ENCODE measurements at regions not wholly inside any gene's neighbourhood (a gene's known extent, or its start where the extent isn't known, plus 50 kb on each side); places are given as distances from the start of the nearest gene placed in this dataset.

DNA sequence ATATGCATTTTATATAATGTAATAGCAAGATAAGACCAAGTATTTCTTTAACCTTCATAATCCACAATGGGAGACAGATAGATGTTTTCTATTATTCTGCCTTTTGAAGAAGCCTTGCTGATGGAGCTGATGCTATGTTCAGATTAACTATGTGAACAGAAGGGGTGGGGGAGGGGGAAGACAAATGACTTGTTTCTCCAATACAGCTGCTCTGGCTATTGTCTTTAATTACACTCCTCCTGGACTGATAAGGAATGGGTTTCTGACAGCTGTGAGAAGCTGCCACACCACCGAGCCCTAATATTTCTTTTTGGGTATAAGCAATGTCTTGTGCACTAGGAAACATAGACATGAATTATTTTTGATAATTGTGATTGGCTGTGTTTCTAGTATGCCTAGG, 62.0 kb downstream of the CAVIN4 start:
- TF ChIP-seq POLR2AphosphoS5 (IDR thresholded peaks at IDR 0.05; ENCODE audit: low read depth, low read length): no peak
- no peak for TF ChIP-seq TAF1 (IDR thresholded peaks at IDR 0.05; ENCODE audit: borderline replicate concordance, insufficient read depth, low read length)
- TF ChIP-seq, protein P1, sequence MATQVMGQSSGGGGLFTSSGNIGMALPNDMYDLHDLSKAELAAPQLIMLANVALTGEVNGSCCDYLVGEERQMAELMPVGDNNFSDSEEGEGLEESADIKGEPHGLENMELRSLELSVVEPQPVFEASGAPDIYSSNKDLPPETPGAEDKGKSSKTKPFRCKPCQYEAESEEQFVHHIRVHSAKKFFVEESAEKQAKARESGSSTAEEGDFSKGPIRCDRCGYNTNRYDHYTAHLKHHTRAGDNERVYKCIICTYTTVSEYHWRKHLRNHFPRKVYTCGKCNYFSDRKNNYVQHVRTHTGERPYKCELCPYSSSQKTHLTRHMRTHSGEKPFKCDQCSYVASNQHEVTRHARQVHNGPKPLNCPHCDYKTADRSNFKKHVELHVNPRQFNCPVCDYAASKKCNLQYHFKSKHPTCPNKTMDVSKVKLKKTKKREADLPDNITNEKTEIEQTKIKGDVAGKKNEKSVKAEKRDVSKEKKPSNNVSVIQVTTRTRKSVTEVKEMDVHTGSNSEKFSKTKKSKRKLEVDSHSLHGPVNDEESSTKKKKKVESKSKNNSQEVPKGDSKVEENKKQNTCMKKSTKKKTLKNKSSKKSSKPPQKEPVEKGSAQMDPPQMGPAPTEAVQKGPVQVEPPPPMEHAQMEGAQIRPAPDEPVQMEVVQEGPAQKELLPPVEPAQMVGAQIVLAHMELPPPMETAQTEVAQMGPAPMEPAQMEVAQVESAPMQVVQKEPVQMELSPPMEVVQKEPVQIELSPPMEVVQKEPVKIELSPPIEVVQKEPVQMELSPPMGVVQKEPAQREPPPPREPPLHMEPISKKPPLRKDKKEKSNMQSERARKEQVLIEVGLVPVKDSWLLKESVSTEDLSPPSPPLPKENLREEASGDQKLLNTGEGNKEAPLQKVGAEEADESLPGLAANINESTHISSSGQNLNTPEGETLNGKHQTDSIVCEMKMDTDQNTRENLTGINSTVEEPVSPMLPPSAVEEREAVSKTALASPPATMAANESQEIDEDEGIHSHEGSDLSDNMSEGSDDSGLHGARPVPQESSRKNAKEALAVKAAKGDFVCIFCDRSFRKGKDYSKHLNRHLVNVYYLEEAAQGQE (IDR thresholded peaks at IDR 0.05; ENCODE audit: insufficient read depth in 1 of 2, low read depth in 2 of 2, low read length in 2 of 2): no peak
